ENCODE measurements at regions not wholly inside any gene's neighbourhood (a gene's known extent, or its start where the extent isn't known, plus 50 kb on each side); places are given as distances from the start of the nearest gene placed in this dataset.

DNA sequence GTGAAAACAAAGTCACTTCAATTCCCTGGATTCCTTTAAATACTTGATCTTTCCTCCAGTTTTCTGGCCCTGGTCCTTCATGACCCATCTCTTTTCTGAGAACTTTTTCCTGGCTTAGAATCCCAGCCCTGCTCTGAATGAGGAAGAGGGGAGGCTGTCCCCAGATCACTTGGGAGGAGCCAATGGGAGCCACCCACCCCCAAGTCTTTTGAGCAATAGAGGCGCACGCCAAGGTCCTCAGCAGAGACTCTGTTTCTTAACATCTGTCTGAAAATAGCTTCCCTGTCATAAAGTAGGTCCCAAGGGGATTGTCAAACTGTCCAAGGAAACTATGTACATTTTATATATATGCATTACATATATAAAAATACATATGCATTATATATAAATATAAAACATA, 126.8 kb downstream of the ADRA2A start:
- DNase-seq (ENCODE audit: low read depth): no peak

DNA sequence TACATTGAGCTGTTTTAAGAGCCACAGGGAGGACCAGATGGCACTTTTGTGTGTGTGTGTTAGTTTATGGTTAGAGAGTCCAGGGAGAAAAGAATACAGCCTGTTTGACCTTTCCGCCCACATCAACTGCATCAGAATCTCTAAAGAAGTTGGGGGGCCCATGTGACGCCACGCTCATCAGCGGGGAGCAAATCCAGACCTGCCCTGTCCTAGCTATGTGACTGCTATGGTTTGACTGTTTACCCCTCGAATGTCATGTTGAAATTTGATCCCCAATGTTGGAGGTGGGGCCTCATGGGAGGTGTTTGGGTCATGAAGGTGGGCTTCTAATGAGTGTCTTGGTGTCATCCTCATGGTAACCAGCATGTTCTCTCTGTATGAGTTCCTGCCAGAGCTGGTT, 128.0 kb downstream of the ADRA2A start:
- no peak for DNase-seq (ENCODE audit: low read depth)

DNA sequence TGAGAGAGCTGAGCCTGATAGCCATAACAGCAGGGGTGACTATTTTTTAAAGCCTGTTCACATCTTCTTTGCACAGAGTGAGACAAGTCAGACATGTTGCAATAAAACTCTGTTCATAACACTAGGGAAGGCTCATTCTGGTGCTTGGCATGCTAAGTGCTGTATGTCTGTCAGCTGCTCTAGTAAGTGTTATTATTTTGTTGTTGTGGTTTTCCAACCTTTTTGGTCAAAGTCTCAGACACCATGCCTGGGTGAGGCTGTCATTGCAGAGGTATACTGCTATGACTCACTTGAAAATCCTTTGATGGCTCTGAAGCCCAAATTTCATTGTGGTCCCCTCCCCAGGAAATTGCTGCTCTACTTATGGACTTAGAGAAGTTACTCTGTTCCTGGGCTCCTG, 129.7 kb downstream of the ADRA2A start:
- no peak for DNase-seq (ENCODE audit: low read depth)

DNA sequence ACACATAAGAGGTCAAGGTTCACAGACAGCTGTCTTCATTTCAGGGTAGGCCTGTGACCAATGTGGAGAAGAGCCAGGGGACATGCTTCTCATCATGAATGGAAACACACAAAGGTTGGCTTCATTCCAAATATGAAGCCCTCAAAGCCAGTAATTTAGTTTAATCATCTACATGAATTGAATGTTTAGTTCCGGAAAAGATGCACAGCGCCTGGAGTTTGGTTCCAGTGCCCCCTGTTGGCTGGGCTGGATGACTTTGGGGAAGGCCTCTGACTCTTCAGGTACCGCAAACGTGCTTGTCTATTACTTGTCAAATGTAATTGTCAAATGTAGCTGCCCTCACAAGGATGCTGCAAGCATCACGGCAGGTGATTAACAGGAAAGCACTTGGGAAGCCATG, 130.7 kb downstream of the ADRA2A start:
- no peak for DNase-seq (ENCODE audit: low read depth)

DNA sequence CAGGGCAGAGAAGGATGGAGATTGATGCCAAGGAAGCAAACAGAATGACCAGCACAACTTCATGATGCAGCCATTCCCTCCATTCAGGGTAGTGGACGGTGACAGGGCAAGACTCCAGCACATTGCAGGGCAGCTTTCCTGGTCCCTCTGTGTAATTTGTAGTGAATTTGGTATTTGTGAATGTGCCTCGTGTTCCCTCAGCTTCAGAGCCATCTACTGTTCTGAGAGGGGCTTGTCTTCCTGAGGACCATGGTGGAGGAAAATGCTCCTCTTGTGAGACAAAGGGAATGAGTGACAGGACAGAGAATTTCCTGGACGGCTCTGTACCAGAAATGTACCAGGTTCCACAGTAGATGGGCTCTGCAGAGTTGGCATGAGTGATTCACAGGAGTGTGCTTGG, 132.1 kb downstream of the ADRA2A start:
- no peak for DNase-seq (ENCODE audit: low read depth)

DNA sequence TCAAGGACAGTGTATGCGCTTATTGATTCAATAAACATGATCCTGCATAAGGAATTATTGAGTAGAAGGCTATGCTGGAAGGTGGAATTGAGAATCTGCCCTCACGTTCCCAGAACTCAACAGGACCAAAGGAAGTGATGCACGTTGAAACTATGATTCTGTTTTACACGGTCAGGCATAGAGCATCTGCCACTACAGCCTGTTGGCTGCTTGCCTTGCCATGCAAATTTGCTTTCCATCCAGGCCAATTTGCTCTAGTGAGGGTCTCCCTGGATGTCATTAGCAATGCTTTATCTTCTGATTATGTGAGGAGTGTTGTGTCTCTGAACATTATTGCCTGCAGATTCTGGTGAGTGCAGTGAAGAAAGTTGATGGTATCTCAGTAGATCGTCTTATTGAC, 132.9 kb downstream of the ADRA2A start:
- no peak for DNase-seq (ENCODE audit: low read depth)

DNA sequence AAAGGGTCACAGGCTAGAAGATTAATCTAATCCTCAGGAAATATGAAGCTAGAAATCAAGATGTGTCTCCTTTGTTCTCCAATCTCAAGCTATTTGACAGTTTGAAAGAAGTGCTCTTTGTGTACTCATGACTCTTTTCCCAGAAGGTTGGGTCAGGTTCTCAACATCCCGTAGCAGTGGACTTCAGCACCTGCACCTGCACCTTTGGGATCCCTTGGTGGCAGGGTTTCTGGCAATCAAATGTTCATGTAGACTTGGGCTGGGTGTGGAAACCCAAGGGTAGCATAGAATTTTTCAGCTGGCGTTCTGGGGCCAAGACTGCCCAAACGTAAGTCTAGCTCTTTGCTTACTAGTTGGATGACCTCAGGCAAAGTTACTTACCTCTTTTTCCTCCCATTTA, 134.4 kb downstream of the ADRA2A start:
- no peak for DNase-seq (ENCODE audit: low read depth)

DNA sequence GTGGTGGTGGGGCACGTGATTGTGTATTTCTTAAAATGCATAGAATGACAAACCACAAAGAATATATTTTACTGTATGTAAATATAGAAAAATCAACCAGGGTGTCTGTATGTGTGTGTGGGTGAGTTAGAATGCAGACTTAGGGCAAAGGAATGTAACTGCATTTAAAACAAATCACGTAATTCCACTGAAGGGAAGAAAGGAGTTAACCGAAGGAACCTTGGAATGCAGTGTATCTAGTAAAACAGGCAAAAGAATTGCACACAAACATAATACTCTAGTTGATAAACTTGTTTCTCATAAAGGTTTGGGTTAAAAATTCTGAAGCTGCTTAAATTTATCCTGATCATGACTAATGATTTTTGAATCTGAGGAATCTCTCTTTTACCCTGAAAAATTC, 134.9 kb downstream of the ADRA2A start:
- no peak for DNase-seq (ENCODE audit: low read depth)

DNA sequence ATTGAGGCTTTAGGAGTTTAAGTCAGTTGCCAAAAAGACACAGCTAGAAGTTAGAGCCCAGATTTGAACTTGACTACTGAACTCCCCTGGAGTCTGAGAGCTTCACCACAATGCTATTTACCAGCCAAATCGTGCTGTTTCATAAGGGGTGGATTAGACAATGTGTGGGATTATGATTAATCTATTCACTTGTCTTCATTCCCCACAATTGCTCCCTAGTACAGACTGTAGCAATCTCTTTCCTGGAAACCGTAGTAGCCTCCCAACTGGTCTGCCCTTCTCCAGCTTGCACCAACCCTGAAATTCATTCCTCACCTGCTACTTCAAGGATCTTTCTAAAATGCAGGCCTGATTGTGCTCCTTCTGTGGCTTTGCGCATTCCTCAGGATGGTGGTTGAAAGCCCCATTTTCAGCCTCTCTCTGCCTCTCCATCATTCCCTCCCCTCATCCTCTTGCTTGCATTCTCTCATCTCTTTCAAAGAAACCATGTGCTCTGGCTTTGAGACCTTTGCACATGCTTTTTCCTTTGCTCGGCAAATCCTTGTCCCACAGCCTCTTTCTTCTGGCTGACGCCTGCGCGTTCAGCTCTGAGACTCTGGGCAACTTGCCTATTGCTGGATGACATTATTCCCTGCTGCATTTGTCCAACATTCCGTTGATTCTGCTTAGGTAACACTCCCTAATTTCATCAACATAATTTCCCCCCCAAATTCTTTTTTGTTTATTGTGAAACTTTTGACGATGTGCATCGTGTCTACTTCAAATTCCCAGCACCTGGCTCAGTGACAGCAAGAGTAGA, 145.1 kb downstream of the ADRA2A start:
- no peak for DNase-seq (ENCODE audit: low read depth)

DNA sequence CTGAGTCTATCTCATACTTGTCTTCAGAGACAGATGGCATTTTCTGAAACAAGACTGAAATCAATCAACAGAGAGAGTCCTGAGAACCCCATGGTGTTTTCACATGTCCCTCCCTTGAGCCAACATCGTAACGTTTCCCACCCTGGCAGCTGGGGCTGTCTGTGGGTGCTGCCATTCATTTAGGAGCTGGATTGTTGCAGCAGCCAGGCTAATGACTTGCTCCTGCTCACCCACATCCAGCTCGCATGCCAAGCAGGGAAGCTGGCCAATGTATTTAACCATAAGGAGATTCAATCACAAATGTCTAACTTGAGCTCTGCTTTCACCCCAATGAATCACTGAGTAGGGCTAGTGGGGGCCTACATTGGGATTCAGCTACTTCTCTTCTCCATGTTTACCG, 146.1 kb downstream of the ADRA2A start:
- no peak for DNase-seq (ENCODE audit: low read depth)

DNA sequence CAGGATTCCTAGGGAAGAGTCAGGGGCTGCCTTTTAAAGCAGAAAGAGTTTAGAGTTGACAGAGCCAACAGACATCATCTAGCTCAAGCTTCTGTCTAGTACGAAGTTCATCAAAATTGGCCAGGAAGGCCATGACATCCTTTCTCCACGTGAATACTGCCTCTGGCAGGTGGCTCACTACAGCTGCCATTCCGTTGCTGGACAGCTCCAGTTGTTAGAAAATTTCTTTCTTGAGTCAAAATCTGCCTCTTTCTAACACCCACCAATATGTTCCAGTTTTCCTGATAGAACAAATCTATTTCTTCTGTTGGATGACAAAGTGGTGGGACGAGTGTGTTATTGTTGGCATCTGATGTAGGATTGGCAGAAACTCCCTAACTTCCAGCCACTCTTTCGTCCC, 154.9 kb downstream of the ADRA2A start:
- no peak for DNase-seq (ENCODE audit: low read depth)

DNA sequence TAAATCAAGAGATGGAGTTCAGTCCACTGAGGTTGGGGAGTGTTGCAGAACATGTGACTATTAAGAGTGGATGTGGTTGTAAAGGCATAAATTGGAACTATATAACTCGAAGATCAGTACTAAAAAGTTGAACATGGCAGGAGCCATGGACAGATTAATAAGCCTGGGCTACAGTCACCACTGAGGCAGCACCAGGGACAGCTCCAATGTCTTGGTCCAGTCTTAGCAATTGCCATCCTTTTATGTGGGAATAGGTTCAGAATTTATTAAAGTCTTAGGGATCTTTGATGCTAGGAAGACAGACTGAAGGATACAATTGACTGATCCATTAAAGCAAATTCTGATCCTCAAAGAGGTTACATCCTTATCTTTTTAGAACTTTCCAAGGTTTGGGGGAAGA, 156.6 kb downstream of the ADRA2A start:
- no peak for DNase-seq (ENCODE audit: low read depth)

DNA sequence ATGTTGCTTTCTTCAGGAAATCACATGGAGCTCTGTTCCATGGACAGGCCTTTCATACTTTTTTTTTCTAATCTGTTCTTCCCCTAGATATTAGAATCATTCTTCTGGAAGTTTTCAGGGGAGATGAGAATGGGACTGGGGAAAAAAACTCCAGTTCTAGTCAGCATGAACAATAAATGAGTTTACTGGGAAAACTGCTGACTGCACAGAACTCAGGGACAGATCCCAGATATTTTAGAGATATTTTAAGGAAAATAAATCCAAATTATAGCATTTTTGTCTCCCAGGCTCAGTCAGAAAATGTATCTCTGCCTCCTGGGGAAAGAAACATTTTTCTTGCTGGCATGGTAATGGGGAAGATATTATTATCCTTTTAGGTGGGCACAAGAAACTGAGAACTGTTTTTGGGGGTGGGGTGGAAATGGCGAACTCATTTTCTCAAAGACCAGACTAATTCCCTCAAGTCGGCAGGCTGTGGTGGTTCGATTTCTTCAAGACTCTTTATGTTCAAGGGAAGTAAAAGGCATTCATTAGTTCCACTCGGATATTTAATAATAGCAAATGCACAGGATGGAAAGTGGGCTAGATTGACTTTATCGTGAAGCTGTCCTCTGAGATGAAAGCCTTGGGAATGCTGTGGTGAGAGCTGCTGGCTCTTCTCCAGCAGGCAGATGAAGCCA, 157.5 kb downstream of the ADRA2A start:
- no peak for DNase-seq (ENCODE audit: low read depth)

DNA sequence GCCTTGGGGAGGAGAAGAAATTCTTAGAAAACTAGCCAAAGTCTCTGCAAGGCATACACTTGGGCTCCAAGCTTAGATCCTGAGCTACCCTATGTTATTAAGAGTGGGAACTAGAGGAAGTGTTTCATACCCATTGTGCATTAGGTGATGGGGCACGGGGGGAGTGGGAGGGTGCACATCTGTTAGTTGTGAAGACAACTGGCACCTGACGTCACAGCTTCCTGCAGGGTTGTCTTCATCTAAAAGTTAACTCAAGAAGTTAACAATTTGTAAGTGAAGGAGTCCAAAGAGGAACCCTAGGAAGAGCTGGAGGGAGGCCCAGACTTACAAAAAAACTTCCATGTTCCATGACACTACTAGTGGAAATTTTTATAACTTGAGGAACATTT, 158.1 kb downstream of the ADRA2A start:
- DNase-seq (ENCODE audit: low read depth): no peak

DNA sequence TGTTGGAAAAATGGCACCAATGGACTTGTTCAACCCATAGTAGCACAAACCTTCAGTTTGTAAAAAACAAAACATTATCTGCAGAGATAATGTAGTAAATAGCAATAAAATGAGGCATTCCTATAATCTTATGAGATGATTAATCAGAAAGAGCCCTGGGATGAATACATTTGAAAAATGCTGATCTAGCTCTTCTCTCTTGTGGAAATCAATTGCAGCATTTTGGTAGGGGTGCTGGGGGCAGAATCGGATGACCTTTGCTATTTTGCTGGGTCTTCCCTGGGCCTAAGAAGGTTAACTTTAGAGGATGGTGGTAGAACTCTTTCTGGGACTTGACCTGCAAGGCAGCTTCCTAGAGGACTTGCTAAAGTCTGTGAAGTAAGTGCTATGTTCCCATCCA, 163.5 kb downstream of the ADRA2A start:
- DNase-seq (ENCODE audit: low read depth): no peak

DNA sequence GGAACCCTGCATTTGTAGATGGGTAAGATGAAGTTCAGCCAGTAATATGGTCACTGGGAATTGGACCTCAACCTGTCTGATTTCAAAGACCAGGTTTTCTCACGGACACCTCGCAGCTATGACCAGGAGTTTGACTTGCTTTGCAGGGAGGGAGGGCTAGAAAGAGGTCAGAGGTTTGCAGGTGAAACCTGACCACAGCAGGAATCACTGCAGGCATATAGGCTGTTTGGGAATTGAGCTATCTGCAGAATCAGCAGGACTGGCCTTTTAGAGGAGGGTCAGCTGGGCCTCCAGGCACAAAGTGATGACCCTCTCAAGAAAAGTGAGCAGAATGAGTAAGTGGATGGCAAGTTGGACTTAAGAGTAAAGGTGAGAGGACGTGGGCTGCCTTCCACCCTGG, 166.3 kb downstream of the ADRA2A start:
- no peak for DNase-seq (ENCODE audit: low read depth)

DNA sequence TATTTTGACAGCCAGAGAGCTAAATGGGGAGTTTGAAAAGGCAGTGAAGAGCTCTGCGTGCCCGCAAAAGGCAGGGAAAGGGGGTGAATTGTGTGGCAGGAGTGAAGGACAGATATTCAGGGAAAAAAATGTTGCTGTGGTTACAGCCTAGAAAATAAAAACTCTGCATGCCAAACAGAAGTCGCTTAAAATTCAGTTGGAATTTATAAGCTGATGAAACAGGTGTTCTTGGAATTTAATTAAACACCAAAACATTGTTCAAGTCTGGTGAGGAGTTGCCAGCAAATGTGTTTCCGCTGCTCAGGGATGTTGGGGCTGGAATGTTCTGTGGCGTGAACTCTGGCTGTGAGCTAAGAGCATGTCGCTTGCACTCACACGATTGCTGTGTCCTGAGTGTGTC, 169.3 kb downstream of the ADRA2A start:
- no peak for DNase-seq (ENCODE audit: low read depth)

DNA sequence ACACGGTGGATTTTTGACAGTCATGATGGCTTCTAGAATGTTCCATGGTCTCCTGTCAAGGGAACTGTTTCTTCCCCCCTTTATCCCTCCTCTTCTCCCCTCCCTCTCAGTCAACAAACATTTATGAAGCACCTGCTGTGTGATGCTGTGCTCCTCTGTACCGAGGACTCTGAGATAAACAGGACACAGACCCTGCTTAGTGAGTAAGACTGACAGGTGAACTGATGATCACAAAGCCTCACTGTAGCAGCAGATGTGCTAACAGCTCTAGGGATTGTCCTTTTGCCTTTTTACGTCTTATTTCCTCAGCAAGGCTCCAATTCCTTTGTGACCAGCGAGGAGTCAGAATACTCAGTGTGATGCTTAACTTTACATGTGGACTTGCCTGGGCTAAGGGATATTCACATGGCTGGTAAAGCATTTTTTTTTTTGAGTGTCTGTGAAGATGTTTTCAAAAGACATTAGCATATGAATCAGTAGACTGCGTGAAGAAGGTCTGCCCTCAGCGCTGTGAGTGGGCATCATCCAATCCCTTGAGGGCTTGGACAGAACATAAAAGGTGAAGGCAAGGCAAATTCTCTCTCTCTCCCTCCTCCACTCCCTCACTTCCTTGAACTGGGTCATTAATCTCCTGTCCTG, 170.1 kb downstream of the ADRA2A start:
- DNase-seq (ENCODE audit: low read depth): no peak

DNA sequence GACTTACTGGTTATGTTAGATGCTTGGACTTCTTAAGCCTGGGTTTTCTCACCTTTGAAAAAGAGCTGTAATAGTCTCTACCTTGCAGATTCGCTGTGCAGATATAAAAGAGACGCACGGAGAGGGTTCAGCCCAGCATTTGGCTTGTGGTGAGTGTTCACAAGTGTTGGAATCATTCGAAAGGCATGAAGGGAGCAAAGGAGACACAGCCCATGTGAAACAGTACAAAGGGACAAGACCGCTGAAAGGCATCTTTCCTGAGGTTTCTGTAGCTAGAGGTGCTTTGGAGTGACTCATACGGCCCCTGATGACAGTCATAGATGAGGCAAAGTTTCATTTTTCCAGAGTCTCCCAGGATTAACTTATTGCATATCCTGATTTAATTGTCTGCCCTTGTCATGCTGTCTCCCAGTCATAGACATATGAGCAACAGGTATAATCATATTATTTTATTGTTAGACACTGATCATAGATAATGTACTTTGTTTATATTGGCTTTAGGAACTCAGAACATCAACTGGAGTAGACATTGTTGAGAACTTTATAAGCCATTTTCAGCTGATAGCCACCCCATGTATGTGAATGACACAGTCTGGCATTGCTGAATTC, 171.1 kb downstream of the ADRA2A start:
- DNase-seq (ENCODE audit: low read depth): no peak

DNA sequence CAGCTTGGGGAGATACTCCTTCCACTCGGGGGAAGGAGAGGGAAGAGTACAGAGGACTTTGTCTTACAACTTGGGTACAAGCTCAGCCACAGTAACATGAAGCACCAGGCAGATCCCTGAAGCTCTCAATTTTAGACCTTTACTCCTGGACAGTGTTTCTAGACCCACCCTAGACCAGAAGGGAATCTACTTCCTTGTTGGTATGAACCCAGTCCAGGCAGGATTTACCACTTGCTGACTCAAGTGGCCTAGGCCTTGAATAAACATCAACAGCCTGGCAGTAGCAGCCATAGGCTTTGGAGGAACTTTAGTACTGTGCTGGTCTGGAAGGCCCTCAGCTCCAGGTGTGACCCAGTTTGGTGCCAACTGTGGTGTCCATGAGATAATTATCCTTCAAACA, 173.1 kb downstream of the ADRA2A start:
- DNase-seq (ENCODE audit: low read depth): no peak

DNA sequence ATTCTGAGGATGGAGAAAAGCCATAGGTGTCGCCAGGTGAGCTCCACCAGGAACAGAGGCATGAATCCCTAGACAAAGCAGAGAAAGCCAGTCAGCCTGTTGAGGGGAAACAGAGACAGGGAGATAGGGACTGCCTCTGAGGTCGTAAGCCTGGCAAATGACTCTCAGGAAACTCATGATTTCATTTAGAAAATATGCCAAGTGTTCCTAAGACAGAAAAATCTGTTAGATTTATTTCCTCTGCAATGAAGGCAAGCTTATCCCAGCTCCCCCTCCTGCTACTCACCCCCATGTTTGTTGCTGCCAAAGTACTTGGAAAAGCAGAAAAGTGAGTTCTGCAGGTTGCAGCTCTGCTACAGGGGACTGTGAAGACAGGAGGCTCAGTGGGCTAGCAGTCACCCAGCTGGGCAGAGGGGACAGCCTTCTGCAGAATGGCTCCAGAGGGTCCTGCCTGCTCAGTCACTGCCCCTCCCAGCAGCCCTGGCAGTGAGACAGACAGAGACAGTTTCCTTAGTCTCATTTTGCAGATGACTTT, 184.3 kb downstream of the ADRA2A start:
- no peak for DNase-seq (ENCODE audit: low read depth)

DNA sequence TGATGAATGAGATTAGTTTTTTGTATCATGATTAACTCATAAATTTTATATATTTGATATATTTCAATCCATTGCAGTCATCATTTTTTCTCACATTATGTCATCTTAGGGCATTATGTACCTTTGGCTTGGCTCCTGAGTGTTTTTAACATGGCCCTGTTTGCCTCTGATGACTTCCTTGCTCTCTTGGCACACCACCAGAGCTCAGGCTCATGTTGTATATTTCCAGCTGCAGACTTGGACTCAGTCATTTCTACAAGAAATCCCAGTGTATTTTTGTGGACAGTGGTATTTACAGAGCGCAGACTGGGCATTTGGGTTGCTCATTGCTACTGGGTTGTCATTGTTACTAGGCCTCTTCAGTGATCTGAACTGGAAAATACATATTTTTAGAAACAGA, 188.5 kb downstream of the ADRA2A start:
- DNase-seq (ENCODE audit: low read depth): no peak

DNA sequence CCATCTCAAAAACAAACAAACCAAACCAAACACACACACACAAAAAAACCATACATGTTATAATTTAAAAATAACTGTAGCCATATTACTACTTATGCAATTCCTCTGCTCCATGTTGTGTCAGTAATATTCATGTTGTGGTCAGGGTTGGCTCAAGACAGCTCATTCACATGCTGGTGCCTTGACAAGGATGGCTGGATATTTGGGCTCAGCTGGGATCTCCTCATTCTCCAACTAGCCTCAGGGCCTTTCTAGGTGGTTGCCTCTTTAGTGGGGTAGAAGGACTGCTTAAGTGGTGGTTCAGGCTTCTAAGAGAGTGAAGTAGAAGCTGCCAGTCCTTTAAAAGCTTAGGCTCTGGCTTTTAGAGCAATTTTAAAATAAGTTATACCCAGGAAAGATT, 189.3 kb downstream of the ADRA2A start:
- DNase-seq (ENCODE audit: low read depth): no peak
